ENCODE measurements at regions not wholly inside any gene's neighbourhood (a gene's known extent, or its start where the extent isn't known, plus 50 kb on each side); places are given as distances from the start of the nearest gene placed in this dataset.
"Not testable (repeated sequence)": the region's sequence is repeated elsewhere in the genome, so short reads cannot be mapped to it uniquely, and the experiment has no call there.

- no peak for DNase-seq
Observed at GRCh38 chr4:187608001-187608421, 387.6 kb upstream of the ZFP42 start.

GRCh38 chr4:187612301-187612700, 383.3 kb upstream of the ZFP42 start:
- DNase-seq, result no peak

GRCh38 chr4:187613089-187613839, 382.3 kb upstream of the ZFP42 start:
- DNase-seq, result no peak

GRCh38 chr4:187615972-187616371, 379.6 kb upstream of the ZFP42 start:
- DNase-seq, result no peak

GRCh38 chr4:187617113-187617512, 378.5 kb upstream of the ZFP42 start:
- no peak for DNase-seq

- DNase-seq, result no peak
Observed at GRCh38 chr4:187618701-187619281, 376.8 kb upstream of the ZFP42 start.

GRCh38 chr4:187619319-187619718, 376.3 kb upstream of the ZFP42 start:
- no peak for DNase-seq

- no peak for DNase-seq
Observed at GRCh38 chr4:187632260-187632995, 363.1 kb upstream of the ZFP42 start.

GRCh38 chr4:187633245-187633644, 362.3 kb upstream of the ZFP42 start:
- no peak for DNase-seq

- no peak for DNase-seq
Observed at GRCh38 chr4:187656959-187657358, 338.6 kb upstream of the ZFP42 start.

GRCh38 chr4:187663076-187663475, 332.5 kb upstream of the ZFP42 start:
- DNase-seq, result no peak

GRCh38 chr4:187664011-187664410, 331.6 kb upstream of the ZFP42 start:
- no peak for DNase-seq

- DNase-seq, result no peak
Observed at GRCh38 chr4:187665086-187665485, 330.5 kb upstream of the ZFP42 start.

- DNase-seq, result no peak
Observed at GRCh38 chr4:187666034-187666433, 329.5 kb upstream of the ZFP42 start.

GRCh38 chr4:187666697-187667494, 328.7 kb upstream of the ZFP42 start:
- DNase-seq, result no peak

GRCh38 chr4:187668526-187669082, 327.0 kb upstream of the ZFP42 start:
- no peak for DNase-seq

GRCh38 chr4:187671521-187671920, 324.1 kb upstream of the ZFP42 start:
- DNase-seq, result not testable (repeated sequence)

GRCh38 chr4:187671958-187672357, 323.6 kb upstream of the ZFP42 start:
- not testable (repeated sequence) for DNase-seq

GRCh38 chr4:187672526-187672925, 323.0 kb upstream of the ZFP42 start:
- DNase-seq, result not testable (repeated sequence)

GRCh38 chr4:187679450-187679849, 316.1 kb upstream of the ZFP42 start:
- DNase-seq, result no peak

- no peak for DNase-seq
Observed at GRCh38 chr4:187685247-187685646, 310.3 kb upstream of the ZFP42 start.

GRCh38 chr4:187687697-187688096, 307.9 kb upstream of the ZFP42 start:
- DNase-seq, result no peak

- DNase-seq, result no peak
Observed at GRCh38 chr4:187692626-187693025, 302.9 kb upstream of the ZFP42 start.

Data from CD4-positive, alpha-beta T cell treated with Interleukin-17A for 1 hour (primary cell).